Renal cortical epithelial cell (primary cell): ENCODE measurements at regions not wholly inside any gene's neighbourhood (a gene's known extent, or its start where the extent isn't known, plus 50 kb on each side); places are given as distances from the start of the nearest gene placed in this dataset.

ENCODE experiments used
- DNase-seq: peaks from one replicate; pipeline ENCODE4 v3.0.0-alpha.2; 2011; ENCODE audit warnings: low read depth

DNA sequence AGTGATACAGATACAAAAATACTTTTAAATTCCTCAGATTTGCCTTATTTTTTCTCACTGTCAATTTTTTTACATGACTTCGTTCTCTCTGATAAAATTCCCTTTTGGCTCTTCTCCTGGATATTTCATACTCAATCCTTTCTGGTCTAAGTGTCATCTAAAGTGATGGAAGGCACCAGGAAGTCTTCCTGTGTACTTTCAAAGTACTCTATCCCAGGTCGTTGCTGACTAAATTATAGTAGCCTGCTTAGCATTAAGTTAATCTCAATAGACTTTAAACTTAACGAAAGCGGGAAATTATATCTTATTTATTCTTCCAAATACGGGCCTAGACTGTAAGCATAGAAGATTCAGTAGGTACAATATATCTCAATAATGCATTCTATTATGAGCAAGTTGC, 67.8 kb downstream of the CASP12 start:
- no peak for DNase-seq

- peak; percentile 87 for DNase-seq
Measured at GRCh38 chr11:104830080-104830479, 68.2 kb downstream of the CASP12 start.

GRCh38 chr11:104826772-104827171, 71.5 kb downstream of the CASP12 start:
- DNase-seq, result no peak

DNA sequence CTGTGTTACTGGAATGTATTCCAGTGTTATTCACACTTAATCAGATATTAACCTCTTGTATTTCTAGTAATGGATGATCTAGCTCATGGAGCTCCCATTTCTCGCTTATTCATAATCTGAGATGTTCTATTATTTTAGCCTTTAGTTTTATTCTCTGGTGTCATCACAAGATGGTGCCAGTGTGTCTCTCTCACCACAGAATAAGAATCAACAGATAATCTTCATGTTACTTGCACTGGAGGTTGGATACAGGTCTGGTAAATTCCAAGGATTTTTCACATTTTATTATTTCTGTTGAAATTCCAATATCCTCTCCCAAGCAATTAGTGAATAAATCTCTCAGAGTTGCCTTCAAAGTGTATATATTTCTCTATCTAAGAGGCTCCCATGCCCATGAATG, 74.6 kb downstream of the CASP12 start:
- DNase-seq, result peak; percentile 21

GRCh38 chr11:104820431-104820830, 77.8 kb downstream of the CASP12 start:
- DNase-seq, result no peak

DNA sequence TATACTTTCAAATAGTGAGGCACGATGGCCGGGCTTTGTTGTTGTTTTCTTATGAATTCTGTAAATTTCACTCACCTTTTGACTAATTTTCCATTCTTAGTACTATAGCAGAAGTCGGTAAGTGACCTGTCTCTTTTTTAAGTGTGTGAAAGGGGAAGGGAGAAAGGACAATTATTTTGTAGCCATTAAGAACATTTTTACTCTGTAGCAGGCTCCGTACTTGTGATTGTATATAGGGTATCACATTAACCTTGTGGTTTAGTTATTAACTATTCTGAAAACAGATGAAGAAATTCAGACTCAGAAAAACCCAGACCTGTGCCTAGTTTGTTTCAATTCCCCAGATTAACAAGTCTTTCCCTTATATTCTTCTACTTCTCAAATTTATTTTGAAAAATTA, 78.7 kb downstream of the CASP12 start:
- DNase-seq, result peak; percentile 53

DNA sequence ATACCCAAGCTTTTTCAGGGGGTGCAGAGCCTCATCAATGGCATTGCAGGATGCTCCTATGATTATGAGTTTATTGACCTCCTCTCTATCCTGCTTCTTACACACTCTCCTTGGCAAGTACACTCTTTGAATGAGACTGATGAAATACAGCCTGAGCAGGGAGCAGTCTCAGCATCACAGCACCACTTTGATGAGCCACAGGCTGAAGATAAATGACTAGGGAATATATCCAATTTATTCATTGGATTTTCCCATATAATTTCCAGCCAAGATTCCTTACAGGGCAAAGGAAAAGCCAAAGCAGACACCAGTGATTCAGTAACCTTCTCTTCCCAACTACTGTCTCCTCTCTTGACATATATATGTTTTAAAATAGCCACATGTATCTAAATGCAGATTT, 79.2 kb downstream of the CASP12 start:
- DNase-seq, result no peak

- peak; percentile 49 for DNase-seq
Measured at GRCh38 chr11:104817973-104818372, 80.3 kb downstream of the CASP12 start.

DNA sequence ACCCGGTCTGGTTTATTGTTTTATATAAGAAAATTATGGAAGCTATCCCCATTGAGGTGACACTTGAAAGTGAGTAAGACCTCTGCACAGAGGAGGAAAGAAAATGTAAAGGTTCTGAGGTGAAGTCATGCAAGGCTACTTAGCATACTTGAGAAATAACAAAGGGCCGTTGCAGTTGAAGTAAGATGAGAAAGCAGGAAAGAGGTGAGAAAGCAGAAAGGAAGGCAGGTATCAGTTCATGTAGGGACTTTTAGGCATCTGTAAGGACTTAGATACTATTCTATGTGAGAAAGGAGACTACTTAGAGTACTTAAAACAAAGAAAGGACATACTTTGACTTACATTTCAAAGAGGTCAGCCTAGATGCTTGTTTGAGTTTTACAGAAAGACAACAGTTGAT, 84.7 kb downstream of the CASP12 start:
- DNase-seq, result peak; percentile 26

GRCh38 chr11:104812103-104812788, 86.0 kb downstream of the CASP12 start:
- DNase-seq, result no peak

GRCh38 chr11:104803776-104804175, 94.5 kb downstream of the CASP12 start:
- DNase-seq, result no peak

DNA sequence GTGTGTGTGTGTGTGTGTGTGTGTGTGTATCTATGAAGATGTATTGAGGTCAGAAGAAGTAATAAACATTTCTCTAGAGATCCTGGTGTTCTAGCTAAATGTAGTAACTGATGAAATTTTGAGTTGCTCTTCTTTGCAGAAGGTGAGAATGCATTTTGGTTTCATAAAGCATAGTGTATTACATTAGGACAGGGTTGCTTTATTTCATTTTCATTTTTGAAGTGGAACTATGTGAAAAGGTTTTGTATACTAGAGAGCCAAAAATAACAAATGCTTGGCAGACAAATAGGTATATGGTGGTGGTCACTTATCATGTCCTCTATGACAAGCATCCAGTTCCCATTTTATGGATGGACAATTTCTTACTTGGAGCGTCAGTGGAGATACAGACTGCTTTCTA, 99.0 kb downstream of the CASP12 start:
- DNase-seq, result no peak

DNA sequence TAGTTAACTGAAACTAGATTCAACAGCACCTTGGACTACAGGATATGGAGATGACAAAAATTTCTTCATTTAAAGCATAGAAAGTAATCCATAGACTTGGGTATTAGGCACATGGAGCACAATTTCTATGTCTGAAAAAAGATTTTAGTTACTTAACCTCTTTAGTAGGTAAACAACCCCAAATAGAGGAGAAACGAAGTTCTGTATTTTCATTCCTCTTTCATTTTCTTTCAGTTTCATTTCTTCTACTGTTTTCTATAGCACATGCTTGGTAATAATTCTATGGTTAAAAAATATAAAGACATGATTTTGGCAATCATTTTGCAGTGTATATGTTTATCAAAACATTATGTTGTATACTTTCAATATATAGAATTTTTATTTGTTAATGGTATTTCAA, 99.5 kb downstream of the CASP12 start:
- no peak for DNase-seq

- DNase-seq, result no peak
Measured at GRCh38 chr11:104796301-104796700, 102.0 kb downstream of the CASP12 start.

DNA sequence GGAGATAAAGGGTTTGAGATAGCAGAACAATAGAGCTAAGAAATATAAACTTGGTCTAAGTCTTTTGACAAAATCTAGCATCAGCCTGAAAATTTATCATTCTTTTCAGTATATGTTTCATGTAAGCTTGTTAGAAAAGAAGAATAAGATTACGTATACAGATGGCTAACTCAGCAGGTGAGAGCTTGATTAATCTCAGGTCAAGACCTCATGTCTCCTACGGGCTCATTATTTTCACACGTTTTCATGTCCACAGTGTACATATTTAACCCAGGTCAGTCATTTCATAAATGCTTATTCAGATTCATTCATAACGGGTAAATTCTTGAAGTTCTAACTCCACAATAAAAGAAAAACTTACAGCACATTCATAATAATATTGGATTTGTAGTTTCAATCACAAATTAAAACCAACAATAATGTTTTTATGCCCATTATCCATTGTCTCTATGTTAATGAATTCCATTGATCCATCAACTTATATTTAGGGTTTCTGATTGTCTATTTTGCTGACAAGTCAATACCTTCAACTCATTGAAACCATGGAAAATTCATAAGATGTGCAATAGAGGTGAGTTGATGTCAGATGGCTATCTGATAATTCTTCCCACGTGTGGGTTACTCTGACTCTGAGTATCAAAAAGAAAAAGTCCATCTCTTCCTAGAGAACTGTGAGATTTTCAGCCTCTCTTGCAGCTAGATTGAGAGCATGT, 102.6 kb downstream of the CASP12 start:
- DNase-seq, result no peak

GRCh38 chr11:104792861-104793260, 105.4 kb downstream of the CASP12 start:
- no peak for DNase-seq

- no peak for DNase-seq
Measured at GRCh38 chr11:104791896-104792295, 106.4 kb downstream of the CASP12 start.

DNA sequence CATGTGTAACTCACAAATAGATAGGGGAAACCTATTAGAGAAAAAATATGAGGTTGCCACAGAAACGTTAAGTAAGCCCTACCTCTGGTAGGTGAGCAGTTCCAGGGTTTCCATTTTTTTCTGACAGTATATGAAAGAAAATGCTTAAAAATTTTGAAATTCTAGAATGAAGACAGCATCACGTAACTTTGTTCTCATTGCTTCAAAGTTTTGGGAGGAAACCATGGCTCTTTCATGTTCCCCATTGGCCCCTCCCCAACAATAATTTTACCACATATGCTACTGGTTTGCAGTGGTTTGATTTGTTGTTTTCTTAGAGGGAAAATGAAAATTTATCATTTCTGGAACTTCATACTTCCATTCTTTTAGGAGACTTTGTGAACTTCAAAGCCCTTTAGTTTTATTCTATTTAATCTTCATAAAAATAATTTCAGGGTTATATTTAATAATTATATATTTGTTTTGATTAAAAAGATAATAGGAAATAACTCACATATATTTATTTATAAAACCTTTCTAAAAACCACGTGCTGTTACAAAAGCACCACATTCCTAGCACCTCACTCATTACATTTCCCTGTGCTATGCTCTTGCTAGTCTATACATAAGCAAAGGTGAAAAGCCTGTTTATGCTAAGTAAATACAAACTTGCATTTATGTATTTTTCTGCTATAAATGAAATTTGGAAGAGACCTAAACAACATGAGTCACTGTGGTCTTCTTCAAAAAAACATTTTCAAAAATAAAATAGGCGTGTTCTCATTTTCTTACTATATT, 113.4 kb downstream of the CASP12 start:
- no peak for DNase-seq

- DNase-seq, result no peak
Measured at GRCh38 chr11:104783241-104783640, 115.0 kb downstream of the CASP12 start.

DNA sequence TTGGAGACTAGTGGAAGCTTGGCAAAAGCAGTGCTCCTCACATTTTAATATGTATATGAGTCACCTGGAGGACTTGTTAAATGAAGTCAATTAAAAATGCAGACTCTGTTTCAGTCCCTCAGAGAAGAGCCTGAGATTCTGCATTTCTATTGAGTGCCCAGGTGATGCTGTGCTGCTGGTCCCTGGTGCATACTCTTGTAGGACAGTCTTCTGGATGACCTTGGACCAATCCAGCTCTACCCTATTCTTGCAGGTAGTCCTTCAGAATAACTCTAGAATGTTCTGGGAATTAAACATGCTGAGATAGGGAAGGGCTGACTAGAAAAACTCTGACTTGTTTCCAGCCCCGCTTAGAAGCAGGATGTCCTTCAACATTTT, 115.9 kb downstream of the CASP12 start:
- no peak for DNase-seq

- DNase-seq, result no peak
Measured at GRCh38 chr11:104781719-104782376, 116.4 kb downstream of the CASP12 start.

DNA sequence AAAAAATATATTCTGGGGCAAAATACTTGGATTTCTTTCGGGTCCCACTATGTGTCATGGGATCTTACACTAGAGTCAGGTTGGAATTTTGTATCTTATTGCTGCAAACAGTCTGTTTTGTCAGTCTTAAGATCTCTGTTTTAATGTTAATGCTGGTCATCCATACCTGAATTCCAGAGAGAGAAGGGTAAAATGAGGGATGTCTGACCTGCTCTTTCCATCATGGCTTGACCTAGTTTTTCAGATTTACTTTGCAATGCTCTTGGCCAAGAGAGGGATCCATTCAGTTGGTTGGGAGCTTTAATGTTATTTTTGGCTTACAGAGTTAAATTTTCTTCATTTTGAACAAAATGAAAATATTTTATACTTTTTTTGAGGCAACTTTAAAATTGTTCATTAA, 117.2 kb downstream of the CASP12 start:
- no peak for DNase-seq
